ENCODE measurements at regions not wholly inside any gene's neighbourhood (a gene's known extent, or its start where the extent isn't known, plus 50 kb on each side); places are given as distances from the start of the nearest gene placed in this dataset.

DNA sequence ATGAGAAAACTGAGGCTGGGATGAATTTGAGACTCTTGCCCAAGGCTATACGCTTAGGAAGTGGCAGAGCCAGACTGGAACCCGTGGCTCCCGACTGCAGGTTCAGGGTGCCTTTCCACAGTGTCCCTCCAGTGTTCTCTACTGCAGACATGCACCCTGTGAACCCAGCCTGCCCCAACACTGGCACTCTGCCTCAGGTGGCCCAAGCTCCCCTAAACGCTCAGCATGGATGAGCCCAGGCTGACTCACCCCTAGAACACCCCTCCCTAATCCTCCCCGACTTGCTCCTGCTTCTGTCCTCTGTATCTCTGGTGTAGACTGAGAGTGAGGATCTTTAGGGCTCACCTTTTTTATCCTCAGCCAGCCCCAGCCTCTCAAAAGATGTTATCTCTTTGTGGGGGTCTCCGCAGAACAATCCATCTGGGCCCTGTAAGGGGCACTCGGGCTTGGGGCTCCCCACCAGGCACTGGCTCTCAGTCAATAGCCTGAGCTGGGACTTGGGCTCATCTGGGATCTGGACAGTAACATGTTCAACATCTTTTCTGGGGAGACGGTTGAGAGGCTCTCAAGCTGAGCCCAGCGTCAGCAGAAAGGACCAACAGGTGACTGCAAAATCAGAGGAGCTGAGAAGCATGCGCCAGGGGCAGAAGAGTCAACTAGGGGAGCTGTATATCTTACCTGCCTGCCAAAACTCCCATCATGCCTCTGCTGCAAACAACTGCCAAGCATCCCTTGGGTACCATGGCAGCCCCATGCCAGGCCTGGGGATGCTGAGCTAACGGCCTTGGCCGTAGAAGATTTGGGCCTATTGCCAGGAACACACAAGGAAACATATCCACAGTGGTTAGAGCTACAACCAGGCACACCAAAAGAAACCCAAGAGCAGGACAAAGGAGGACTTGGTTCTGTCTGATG is 176.2 kb downstream of the BUD13 start:
- H3K27me3 ChIP-seq (ENCODE audit: control insufficient read depth in 4 of 4, insufficient read depth in 4 of 4, low read length in 3 of 4) = no peaks in the 10 kb centered on the region
- no peak overlapping the region for H3K9ac ChIP-seq (ENCODE audit: low read depth in 1 of 2, low read length in 2 of 2)
- H3K27ac ChIP-seq (ENCODE audit: low read depth in 1 of 2, low read length in 2 of 2) = no peak overlapping the region
- H3K9me3 ChIP-seq (ENCODE audit: control insufficient read depth in 4 of 4, low read length in 3 of 4) = no peaks in the 10 kb centered on the region
- no peak for DNase-seq (ENCODE audit: low spot score)
- no peaks in the 10 kb centered on the region for H3K36me3 ChIP-seq (ENCODE audit: control insufficient read depth in 4 of 4, insufficient read depth in 3 of 4, low read depth in 1 of 4, low read length in 3 of 4)
- no peaks in the 10 kb centered on the region for H3K4me1 ChIP-seq (ENCODE audit: control insufficient read depth in 4 of 4, insufficient read depth in 4 of 4, low read length in 3 of 4)
- TF ChIP-seq, protein P1, sequence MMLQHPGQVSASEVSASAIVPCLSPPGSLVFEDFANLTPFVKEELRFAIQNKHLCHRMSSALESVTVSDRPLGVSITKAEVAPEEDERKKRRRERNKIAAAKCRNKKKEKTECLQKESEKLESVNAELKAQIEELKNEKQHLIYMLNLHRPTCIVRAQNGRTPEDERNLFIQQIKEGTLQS (IDR thresholded peaks at IDR 0.05) = no peak
- TF ChIP-seq JUND (IDR thresholded peaks at IDR 0.05) (no peak), SP1 (IDR thresholded peaks at IDR 0.05) (no peak), HNF4G (IDR thresholded peaks at IDR 0.05) (no peak), GABPA (IDR thresholded peaks at IDR 0.05 in 1 of 2, conservative IDR thresholded peaks at IDR 0.05 in 1 of 2) (no peak), NR2F2 (IDR thresholded peaks at IDR 0.05) (no peak), RAD21 (IDR thresholded peaks at IDR 0.05) (no peak), RXRA (IDR thresholded peaks at IDR 0.05) (no peak)
- TF ChIP-seq, protein P2, sequence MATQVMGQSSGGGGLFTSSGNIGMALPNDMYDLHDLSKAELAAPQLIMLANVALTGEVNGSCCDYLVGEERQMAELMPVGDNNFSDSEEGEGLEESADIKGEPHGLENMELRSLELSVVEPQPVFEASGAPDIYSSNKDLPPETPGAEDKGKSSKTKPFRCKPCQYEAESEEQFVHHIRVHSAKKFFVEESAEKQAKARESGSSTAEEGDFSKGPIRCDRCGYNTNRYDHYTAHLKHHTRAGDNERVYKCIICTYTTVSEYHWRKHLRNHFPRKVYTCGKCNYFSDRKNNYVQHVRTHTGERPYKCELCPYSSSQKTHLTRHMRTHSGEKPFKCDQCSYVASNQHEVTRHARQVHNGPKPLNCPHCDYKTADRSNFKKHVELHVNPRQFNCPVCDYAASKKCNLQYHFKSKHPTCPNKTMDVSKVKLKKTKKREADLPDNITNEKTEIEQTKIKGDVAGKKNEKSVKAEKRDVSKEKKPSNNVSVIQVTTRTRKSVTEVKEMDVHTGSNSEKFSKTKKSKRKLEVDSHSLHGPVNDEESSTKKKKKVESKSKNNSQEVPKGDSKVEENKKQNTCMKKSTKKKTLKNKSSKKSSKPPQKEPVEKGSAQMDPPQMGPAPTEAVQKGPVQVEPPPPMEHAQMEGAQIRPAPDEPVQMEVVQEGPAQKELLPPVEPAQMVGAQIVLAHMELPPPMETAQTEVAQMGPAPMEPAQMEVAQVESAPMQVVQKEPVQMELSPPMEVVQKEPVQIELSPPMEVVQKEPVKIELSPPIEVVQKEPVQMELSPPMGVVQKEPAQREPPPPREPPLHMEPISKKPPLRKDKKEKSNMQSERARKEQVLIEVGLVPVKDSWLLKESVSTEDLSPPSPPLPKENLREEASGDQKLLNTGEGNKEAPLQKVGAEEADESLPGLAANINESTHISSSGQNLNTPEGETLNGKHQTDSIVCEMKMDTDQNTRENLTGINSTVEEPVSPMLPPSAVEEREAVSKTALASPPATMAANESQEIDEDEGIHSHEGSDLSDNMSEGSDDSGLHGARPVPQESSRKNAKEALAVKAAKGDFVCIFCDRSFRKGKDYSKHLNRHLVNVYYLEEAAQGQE (IDR thresholded peaks at IDR 0.05) = no peak
- TF ChIP-seq, protein P3, sequence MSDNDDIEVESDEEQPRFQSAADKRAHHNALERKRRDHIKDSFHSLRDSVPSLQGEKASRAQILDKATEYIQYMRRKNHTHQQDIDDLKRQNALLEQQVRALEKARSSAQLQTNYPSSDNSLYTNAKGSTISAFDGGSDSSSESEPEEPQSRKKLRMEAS (IDR thresholded peaks at IDR 0.05) = no peak
- TF ChIP-seq, protein P4, sequence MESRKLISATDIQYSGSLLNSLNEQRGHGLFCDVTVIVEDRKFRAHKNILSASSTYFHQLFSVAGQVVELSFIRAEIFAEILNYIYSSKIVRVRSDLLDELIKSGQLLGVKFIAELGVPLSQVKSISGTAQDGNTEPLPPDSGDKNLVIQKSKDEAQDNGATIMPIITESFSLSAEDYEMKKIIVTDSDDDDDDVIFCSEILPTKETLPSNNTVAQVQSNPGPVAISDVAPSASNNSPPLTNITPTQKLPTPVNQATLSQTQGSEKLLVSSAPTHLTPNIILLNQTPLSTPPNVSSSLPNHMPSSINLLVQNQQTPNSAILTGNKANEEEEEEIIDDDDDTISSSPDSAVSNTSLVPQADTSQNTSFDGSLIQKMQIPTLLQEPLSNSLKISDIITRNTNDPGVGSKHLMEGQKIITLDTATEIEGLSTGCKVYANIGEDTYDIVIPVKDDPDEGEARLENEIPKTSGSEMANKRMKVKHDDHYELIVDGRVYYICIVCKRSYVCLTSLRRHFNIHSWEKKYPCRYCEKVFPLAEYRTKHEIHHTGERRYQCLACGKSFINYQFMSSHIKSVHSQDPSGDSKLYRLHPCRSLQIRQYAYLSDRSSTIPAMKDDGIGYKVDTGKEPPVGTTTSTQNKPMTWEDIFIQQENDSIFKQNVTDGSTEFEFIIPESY (IDR thresholded peaks at IDR 0.05) = no peak
- no peak overlapping the region for H3K4me3 ChIP-seq (ENCODE audit: low read depth in 1 of 3, low read length in 3 of 3)
- 81% methylated on average over 12 of the region's 12 CpGs for WGBS

DNA sequence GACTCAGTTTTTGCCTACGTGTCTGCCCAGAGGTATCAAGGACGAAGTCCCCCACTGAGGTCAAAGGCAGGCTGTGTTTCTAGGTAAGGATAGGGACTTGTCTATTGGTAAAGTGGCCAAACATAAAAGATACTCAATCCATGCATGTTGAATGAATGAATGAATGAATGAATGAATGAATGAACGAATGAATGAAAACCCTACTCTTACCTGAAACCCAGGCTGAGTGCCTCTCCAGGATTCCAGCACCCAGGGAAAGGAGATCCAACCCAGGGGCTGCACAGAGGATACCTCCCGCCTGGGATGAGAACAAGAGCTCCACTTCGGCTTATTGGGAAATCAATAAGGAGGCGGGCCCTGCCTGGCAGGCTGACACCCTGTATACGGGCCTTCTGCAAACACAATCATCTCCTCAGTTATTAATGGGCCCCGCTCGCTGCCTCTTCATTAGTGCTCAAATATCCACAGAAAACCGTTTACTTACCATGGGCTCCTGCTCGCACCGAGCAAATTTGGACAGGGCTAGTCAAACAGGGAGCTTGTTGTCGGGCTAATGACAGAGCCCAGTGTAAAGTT is 177.4 kb downstream of the BUD13 start:
- no peak overlapping the region for H3K9ac ChIP-seq (ENCODE audit: low read depth in 1 of 2, low read length in 2 of 2)
- no peaks in the 10 kb centered on the region for H3K36me3 ChIP-seq (ENCODE audit: control insufficient read depth in 4 of 4, insufficient read depth in 3 of 4, low read depth in 1 of 4, low read length in 3 of 4)
- H3K27me3 ChIP-seq (ENCODE audit: control insufficient read depth in 4 of 4, insufficient read depth in 4 of 4, low read length in 3 of 4) = no peaks in the 10 kb centered on the region
- H3K27ac ChIP-seq (ENCODE audit: low read depth in 1 of 2, low read length in 2 of 2) = no peak overlapping the region
- no peak overlapping the region for H3K4me3 ChIP-seq (ENCODE audit: low read depth in 1 of 3, low read length in 3 of 3)
- H3K9me3 ChIP-seq (ENCODE audit: control insufficient read depth in 4 of 4, low read length in 3 of 4) = no peaks in the 10 kb centered on the region
- no peaks in the 10 kb centered on the region for H3K4me1 ChIP-seq (ENCODE audit: control insufficient read depth in 4 of 4, insufficient read depth in 4 of 4, low read length in 3 of 4)
- DNase-seq (ENCODE audit: low spot score) = no peak
- 43% methylated on average over 13 of the region's 13 CpGs for WGBS
- no peak for TF ChIP-seq YY1 (IDR thresholded peaks at IDR 0.05)
- no peak for TF ChIP-seq FOXA1 (IDR thresholded peaks at IDR 0.05)
- TF ChIP-seq EGR1 (IDR thresholded peaks at IDR 0.05; ENCODE audit: low read depth in 2 of 2) = no peak
- TF ChIP-seq, protein P3 (IDR thresholded peaks at IDR 0.05) = no peak
- TF ChIP-seq FOXA2 (IDR thresholded peaks at IDR 0.05) = no peak
- TF ChIP-seq HNF4G (IDR thresholded peaks at IDR 0.05) = no peak
- no peak for TF ChIP-seq TAF1 (conservative IDR thresholded peaks at IDR 0.05)
- no peak for TF ChIP-seq GABPA (IDR thresholded peaks at IDR 0.05 in 1 of 2, conservative IDR thresholded peaks at IDR 0.05 in 1 of 2)
- no peak for TF ChIP-seq RXRA (IDR thresholded peaks at IDR 0.05)
- TF ChIP-seq, protein P1 (IDR thresholded peaks at IDR 0.05) = no peak
